ENCODE measurements at regions not wholly inside any gene's neighbourhood (a gene's known extent, or its start where the extent isn't known, plus 50 kb on each side); places are given as distances from the start of the nearest gene placed in this dataset.

GRCh38 chr4:77344001-77344400 lies 187.0 kb downstream of the CCNG2 start:
- TF ChIP-seq CTCF (optimal IDR thresholded peaks at IDR 0.05 in 1 of 3, IDR thresholded peaks at IDR 0.05 in 1 of 3, conservative IDR thresholded peaks at IDR 0.05 in 1 of 3; ENCODE audit: extremely low read depth in 1 of 3, insufficient read depth in 2 of 3, low read length in 3 of 3): no peak
- no peak for TF ChIP-seq EZH2 (IDR thresholded peaks at IDR 0.05; ENCODE audit: low read length)
